ENCODE measurements at regions not wholly inside any gene's neighbourhood (a gene's known extent, or its start where the extent isn't known, plus 50 kb on each side); places are given as distances from the start of the nearest gene placed in this dataset.

- H3K4me3 ChIP-seq (ENCODE audit: low read depth, low read length) = no peak overlapping the region
- no peak for DNase-seq (ENCODE audit: low read depth)
- TF ChIP-seq CTCF (IDR thresholded peaks at IDR 0.05; ENCODE audit: control insufficient read depth, extremely low read depth, insufficient read depth) = no peak
Observed at GRCh38 chr6:129911732-129912131, 50.6 kb upstream of the TMEM244 start.
